Endothelial cell of umbilical vein (primary cell): ENCODE measurements at regions not wholly inside any gene's neighbourhood (a gene's known extent, or its start where the extent isn't known, plus 50 kb on each side); places are given as distances from the start of the nearest gene placed in this dataset.

Experiments used
- BruUV-seq: library from RNA; stranded (reverse); fragments of 400-500 nt; replicated peaks from 2 replicates; lab custom pipeline; 2021; lab: Mats Ljungman, UMichigan
- CTCF ChIA-PET: fragments of 300-600, 350-600 bp; sonication (Branson Sonifier 250); formaldehyde crosslinking; loops from one replicate; lab custom pipeline; 2021; ENCODE audit warnings: antibody characterized with exemption, inconsistent platforms; lab: Charles Lee
- POLR2A ChIA-PET: fragments of 300-600, 350-600 bp; sonication (Branson Sonifier 250); formaldehyde crosslinking; loops from one replicate; lab custom pipeline; 2021; ENCODE audit warnings: antibody characterized with exemption, inconsistent platforms; lab: Charles Lee
- DNase-seq: peaks from one replicate; pipeline ENCODE4 v3.0.0-alpha.2; 2011; ENCODE audit warnings: low read depth, low spot score
- FAIRE-seq: peaks from 2 replicates; lab custom pipeline; 2011; peaks lifted over from hg19 to GRCh38; lab: Jason Lieb, UNC
- H2AFZ ChIP-seq: 2 replicates; pipeline ENCODE4 v1.6.0; 2012; ENCODE audit warnings: low read depth, low read length, control low read depth, inconsistent platforms
- H3K27ac ChIP-seq: 2 replicates; pipeline ENCODE4 v1.5.1; 2011; ENCODE audit warnings: low read depth, mild to moderate bottlenecking, control low read depth, low read length, moderate library complexity; ENCODE audit not compliant: insufficient read depth
- H3K27me3 ChIP-seq, 2 experiments: 2 replicates each; pipeline versions ENCODE4 v1.6.0 to v1.6.1; 2011; ENCODE audit warnings: low read length in 2 of 2, mixed read lengths in 1 of 2; ENCODE audit not compliant: control insufficient read depth in 2 of 2, insufficient read depth in 2 of 2
- H3K36me3 ChIP-seq, 2 experiments: 2 replicates in 1 of 2; 3 replicates in 1 of 2; pipeline ENCODE4 v1.5.1; 2011; ENCODE audit warnings: low read length in 2 of 2, mild to moderate bottlenecking in 1 of 2, moderate library complexity in 1 of 2; ENCODE audit not compliant: control insufficient read depth in 2 of 2, insufficient read depth in 2 of 2; ENCODE audit errors: extremely low read depth in 1 of 2
- H3K4me1 ChIP-seq: 3 replicates; pipeline ENCODE4 v1.5.1; 2011; ENCODE audit warnings: mild to moderate bottlenecking, low read length; ENCODE audit not compliant: control insufficient read depth, insufficient read depth; ENCODE audit errors: extremely low read depth
- H3K4me2 ChIP-seq: 2 replicates; pipeline ENCODE4 v1.6.1; 2011; ENCODE audit warnings: low read length, control low read depth, mixed read lengths; ENCODE audit not compliant: insufficient read depth
- H3K4me3 ChIP-seq, 3 experiments: fragments of 200-600 bp in 1 of 3; sonication (generic), shearing (Covaris generic) in 1 of 3; replicated peaks in 1 of 3; 2 replicates each; pipeline ENCODE4 v1.5.1; 2011 to 2016; ENCODE audit warnings: control low read depth in 3 of 3, low read length in 3 of 3, mild to moderate bottlenecking in 2 of 3, inconsistent platforms in 1 of 3, low read depth in 1 of 3, moderate library complexity in 1 of 3; ENCODE audit not compliant: insufficient read depth in 1 of 3
- H3K79me2 ChIP-seq: 2 replicates; pipeline ENCODE4 v1.6.0; 2012; ENCODE audit warnings: low read length, inconsistent platforms; ENCODE audit not compliant: control insufficient read depth, insufficient read depth
- H3K9ac ChIP-seq: replicated peaks from 2 replicates; pipeline ENCODE3; 2011; ENCODE audit warnings: low read length, control low read depth; ENCODE audit not compliant: insufficient read depth; ENCODE audit errors: extremely low read depth
- H3K9me1 ChIP-seq: replicated peaks from 3 replicates; pipeline ENCODE4 v1.6.0; 2011; ENCODE audit warnings: mild to moderate bottlenecking, low read length; ENCODE audit not compliant: control insufficient read depth, insufficient read depth; ENCODE audit errors: extremely low read depth
- H3K9me3 ChIP-seq: replicated peaks from 2 replicates; pipeline ENCODE4 v1.5.1; 2012; ENCODE audit warnings: low read length, inconsistent platforms; ENCODE audit not compliant: control insufficient read depth, insufficient read depth
- H4K20me1 ChIP-seq: replicated peaks from 2 replicates; pipeline ENCODE3; 2011; ENCODE audit warnings: mild to moderate bottlenecking, low read length; ENCODE audit not compliant: control insufficient read depth, insufficient read depth; ENCODE audit errors: extremely low read depth
- FOS ChIP-seq: IDR thresholded peaks from 2 replicates; pipeline ENCODE4 v1.6.1; 2011; ENCODE audit warnings: mild to moderate bottlenecking, low read length, moderate library complexity, borderline replicate concordance; ENCODE audit not compliant: insufficient read depth
- GATA2 ChIP-seq: IDR thresholded peaks from 2 replicates; pipeline ENCODE4 v1.7.0; 2011; ENCODE audit warnings: low read depth, mild to moderate bottlenecking, moderate library complexity, mixed read lengths, low read length; ENCODE audit not compliant: insufficient read length, insufficient read depth
- JUN ChIP-seq: IDR thresholded peaks from 2 replicates; pipeline ENCODE4 v1.6.1; 2011; ENCODE audit warnings: borderline replicate concordance, low read depth; ENCODE audit not compliant: insufficient read length, insufficient read depth
- MYC ChIP-seq: IDR thresholded peaks from one replicate; pipeline ENCODE4 v1.6.1; 2011; ENCODE audit warnings: mild to moderate bottlenecking, low read depth, low read length
- POLR2A ChIP-seq: IDR thresholded peaks from 2 replicates; pipeline ENCODE4 v1.6.1; 2012; ENCODE audit warnings: low read depth, mild to moderate bottlenecking, control low read depth, low read length
- dilution Hi-C: fragments of 300-500 bp; cut with MboI; formaldehyde crosslinking; loops from one replicate; pipeline ENCODE4 v1.15.0; 2019; ENCODE audit warnings: low sequenced_read_pairs; ENCODE audit not compliant: extremely low pct_ligation_motif_present
- intact Hi-C: fragments of 100-400 bp; cut with micrococcal nuclease; formaldehyde crosslinking; loops from one replicate; pipeline ENCODE4 v1.10.0; 2022
- TF ChIP-seq, protein P1 (sequence below): IDR thresholded peaks from 2 replicates; pipeline ENCODE4 v1.6.1; 2011; ENCODE audit not compliant: insufficient read depth, insufficient read length
- TF ChIP-seq, protein P2 (sequence below), 2 donors: IDR thresholded peaks; 1 replicate in 1 of 2; 2 replicates in 1 of 2; pipeline ENCODE4 v1.5.1; 2011; ENCODE audit warnings: low read length in 2 of 2, mild to moderate bottlenecking in 2 of 2, moderate library complexity in 2 of 2, control low read depth in 1 of 2, inconsistent platforms in 1 of 2, low read depth in 1 of 2; ENCODE audit not compliant: insufficient read depth in 1 of 2; ENCODE audit errors: extremely low read depth in 1 of 2

DNA sequence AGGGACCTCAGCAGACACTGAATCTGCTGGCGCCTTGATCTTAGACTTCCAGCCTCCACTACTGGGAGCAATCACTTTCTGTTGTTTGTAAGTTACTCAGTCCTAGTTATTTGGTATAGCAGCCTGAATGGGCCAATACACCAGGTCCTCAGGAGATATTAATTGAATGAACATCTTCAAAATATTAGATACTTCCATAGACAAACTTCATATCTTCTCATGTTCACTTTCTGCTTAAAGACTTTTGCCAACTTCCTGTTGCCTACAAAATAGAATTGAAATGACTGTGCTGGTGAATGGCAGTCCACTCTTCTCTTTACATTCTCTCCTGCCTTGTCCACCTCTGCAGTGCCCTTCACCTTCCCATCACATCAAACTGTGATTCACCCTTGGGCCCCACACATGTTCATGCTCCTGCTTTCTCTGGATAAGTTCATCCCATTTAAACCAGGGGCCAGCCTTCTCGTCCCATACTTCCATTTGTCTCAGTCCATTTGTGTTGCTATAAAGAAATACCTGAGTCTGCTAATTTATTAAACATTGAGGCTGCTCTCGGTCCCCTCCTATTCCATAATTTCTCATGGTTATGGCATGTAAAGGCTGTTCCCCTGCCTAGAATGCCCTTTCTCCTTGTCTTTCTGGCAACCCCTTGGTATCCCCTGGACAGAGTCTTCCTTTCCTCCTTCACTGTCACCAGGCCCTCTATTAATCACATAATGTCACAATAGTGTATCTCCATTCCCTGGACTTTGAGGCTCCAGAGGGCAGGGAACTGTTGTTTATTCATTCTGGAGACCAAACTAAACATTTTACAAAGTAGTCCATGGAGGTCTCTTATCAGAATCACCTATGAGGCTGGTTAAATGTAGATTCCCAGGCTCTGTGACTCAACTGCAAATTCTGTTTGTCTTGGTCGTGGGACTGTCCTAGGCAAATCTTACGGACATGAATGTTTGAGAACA lies 148.3 kb upstream of the TMEM170B start:
- intact Hi-C loops, result no loop called here
- H3K4me2 ChIP-seq, result peak overlapping the region; percentile 13
- H3K9me3 ChIP-seq, result no peaks in the 10 kb centered on the region
- dilution Hi-C loops, result no loop called here
- ChIA-PET CTCF (no interaction called here), POLR2A (no interaction called here)
- H4K20me1 ChIP-seq, result no peaks in the 10 kb centered on the region
- no peak overlapping the region for H2AFZ ChIP-seq
- H3K36me3 ChIP-seq, result no peaks in the 10 kb centered on the region
- BruUV-seq, result TSS peak; percentile 96
- no peaks in the 10 kb centered on the region for H3K9me1 ChIP-seq
- H3K27ac ChIP-seq, result peak overlapping the region; percentile 65
- FAIRE-seq, result no peak
- TF ChIP-seq POLR2A (no peak), JUN (no peak), GATA2 (no peak), MYC (no peak), FOS (no peak)
- TF ChIP-seq, protein P1, sequence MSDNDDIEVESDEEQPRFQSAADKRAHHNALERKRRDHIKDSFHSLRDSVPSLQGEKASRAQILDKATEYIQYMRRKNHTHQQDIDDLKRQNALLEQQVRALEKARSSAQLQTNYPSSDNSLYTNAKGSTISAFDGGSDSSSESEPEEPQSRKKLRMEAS, result no peak
- TF ChIP-seq, protein P2, sequence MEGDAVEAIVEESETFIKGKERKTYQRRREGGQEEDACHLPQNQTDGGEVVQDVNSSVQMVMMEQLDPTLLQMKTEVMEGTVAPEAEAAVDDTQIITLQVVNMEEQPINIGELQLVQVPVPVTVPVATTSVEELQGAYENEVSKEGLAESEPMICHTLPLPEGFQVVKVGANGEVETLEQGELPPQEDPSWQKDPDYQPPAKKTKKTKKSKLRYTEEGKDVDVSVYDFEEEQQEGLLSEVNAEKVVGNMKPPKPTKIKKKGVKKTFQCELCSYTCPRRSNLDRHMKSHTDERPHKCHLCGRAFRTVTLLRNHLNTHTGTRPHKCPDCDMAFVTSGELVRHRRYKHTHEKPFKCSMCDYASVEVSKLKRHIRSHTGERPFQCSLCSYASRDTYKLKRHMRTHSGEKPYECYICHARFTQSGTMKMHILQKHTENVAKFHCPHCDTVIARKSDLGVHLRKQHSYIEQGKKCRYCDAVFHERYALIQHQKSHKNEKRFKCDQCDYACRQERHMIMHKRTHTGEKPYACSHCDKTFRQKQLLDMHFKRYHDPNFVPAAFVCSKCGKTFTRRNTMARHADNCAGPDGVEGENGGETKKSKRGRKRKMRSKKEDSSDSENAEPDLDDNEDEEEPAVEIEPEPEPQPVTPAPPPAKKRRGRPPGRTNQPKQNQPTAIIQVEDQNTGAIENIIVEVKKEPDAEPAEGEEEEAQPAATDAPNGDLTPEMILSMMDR (IDR thresholded peaks at IDR 0.05; ENCODE audit: extremely low read depth in 1 of 2, insufficient read depth in 1 of 2, low read depth in 1 of 2, low read length in 2 of 2), result no peak
- H3K79me2 ChIP-seq, result no peaks in the 10 kb centered on the region
- no peak for DNase-seq
- H3K4me1 ChIP-seq, result peaks cover 28% of the 10 kb centered on the region
- peak overlapping the region; percentile 28 for H3K9ac ChIP-seq
- H3K27me3 ChIP-seq, result peaks cover 4 to 7% of the 10 kb centered on the region in 2 experiments
- no peak overlapping the region for H3K4me3 ChIP-seq
